ENCODE measurements at regions not wholly inside any gene's neighbourhood (a gene's known extent, or its start where the extent isn't known, plus 50 kb on each side); places are given as distances from the start of the nearest gene placed in this dataset.

- TF ChIP-seq TAF7 (optimal IDR thresholded peaks at IDR 0.05; ENCODE audit: borderline replicate concordance, low read depth, low read length) (no peak), CBX5 (IDR thresholded peaks at IDR 0.05; ENCODE audit: low read depth, low read length) (no peak), YY1 (IDR thresholded peaks at IDR 0.05; ENCODE audit: low read depth, low read length) (no peak)
Measured at GRCh38 chr3:177283983-177284382, 86.7 kb upstream of the TBL1XR1 start (continued).
